ENCODE measurements at regions not wholly inside any gene's neighbourhood (a gene's known extent, or its start where the extent isn't known, plus 50 kb on each side); places are given as distances from the start of the nearest gene placed in this dataset.

GRCh38 chr5:35335752-35336151 lies 105.5 kb upstream of the PRLR start:
- no peak for TF ChIP-seq CTCF (conservative IDR thresholded peaks at IDR 0.05; ENCODE audit: low read depth, low read length)
- TF ChIP-seq MXI1 (IDR thresholded peaks at IDR 0.05; ENCODE audit: borderline replicate concordance, low read depth, low read length), result no peak
- TF ChIP-seq SMC3 (IDR thresholded peaks at IDR 0.05; ENCODE audit: low read depth, low read length), result no peak
- TF ChIP-seq RFX5 (IDR thresholded peaks at IDR 0.05; ENCODE audit: low read depth, low read length), result no peak
- TF ChIP-seq MAZ (IDR thresholded peaks at IDR 0.05; ENCODE audit: borderline replicate concordance, low read depth, low read length), result no peak
- TF ChIP-seq POLR2A (IDR thresholded peaks at IDR 0.05; ENCODE audit: low read depth, low read length), result no peak
- no peak for TF ChIP-seq BHLHE40 (IDR thresholded peaks at IDR 0.05; ENCODE audit: low read depth, low read length)

Measured in IMR-90 (cell line).